HuH-7.5 (cell line): ENCODE measurements at regions not wholly inside any gene's neighbourhood (a gene's known extent, or its start where the extent isn't known, plus 50 kb on each side); places are given as distances from the start of the nearest gene placed in this dataset.

Experiments
- DNase-seq: peaks from one replicate; pipeline ENCODE4 v3.0.0; 2011; ENCODE audit warnings: low spot score

DNA sequence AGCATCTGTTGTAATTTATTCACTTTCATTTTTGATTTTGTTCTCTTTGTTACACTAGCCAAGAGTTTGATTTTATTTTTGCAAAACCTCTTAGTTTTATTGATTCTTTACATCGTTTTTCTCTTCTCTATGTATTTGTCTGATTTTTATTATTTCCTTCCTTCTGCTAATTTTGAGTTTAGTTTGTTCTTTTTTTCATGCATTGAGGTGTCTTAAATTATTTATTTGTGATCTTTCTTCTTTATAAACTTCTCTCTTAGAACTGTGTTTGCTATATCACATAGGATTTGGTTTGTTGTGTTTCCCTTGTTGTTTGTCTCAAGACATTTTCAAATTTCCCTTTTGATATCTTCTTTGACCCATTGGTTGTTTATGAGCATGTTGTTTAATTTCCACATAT lies 51.7 kb upstream of the NFKBIA start:
- DNase-seq: no peak

DNA sequence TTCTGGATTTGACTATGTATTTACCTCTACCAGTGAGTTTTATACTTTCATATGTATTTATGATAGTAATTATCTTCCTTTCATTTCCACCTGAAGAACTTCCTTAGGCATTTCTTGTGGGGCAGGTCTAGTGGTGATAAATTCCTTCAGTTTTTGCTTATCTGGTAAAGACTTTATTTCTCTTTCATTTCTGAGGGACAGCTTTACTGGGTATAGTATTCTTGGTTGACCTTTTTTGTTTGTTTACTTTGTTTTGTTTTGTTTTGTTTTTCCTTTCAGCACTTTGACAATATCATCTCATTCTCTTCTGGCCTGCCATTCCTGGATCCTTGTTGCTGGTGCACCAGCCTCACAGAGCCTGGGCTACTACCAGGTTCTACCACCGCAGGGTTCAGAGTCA lies 53.9 kb upstream of the NFKBIA start:
- DNase-seq: no peak

- DNase-seq: no peak
Observed at GRCh38 chr14:35459776-35460175, 55.2 kb upstream of the NFKBIA start.

GRCh38 chr14:35470755-35471154 lies 63.2 kb upstream of the INSM2 start:
- no peak for DNase-seq

DNA sequence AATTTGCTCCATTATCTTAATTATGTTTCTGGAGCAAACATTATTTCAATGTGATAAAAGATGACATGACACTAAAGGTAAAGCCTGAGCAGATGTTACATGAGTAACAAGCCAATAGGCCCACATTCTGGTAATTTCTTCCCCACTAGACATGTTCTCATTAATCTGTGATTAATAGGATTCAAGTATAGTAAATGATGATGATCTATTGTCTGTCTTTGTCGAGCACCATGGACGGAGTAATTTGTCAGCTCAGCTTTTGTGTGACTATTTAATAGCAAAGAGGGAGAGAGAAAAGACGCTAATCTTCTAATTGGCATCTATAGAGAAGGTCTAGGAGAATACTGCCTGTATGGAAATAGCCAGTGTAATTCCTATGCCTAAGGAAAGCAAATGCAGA lies 62.2 kb upstream of the INSM2 start:
- no peak for DNase-seq

DNA sequence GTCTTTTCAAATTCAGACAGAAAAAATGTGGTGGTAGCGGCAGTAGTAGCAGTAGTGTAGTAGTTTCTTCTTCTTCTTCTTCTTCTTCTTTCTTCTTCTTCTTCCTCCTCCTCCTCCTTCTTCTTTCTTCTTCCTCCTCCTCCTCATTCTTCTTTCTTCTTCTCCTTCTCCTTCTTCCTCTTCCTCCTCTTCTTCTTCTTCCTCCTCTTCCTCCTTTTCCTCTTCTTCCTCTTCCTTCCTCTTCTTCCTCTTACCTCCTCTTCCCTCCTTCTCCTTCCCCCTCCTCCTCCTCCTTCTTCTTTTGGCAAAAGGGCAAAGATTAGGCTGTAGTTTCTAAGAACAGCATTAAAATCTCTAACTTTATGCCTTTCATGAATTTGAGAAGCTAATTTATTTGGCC lies 59.6 kb upstream of the INSM2 start:
- no peak for DNase-seq

GRCh38 chr14:35480119-35480769 lies 53.7 kb upstream of the INSM2 start:
- DNase-seq: no peak

DNA sequence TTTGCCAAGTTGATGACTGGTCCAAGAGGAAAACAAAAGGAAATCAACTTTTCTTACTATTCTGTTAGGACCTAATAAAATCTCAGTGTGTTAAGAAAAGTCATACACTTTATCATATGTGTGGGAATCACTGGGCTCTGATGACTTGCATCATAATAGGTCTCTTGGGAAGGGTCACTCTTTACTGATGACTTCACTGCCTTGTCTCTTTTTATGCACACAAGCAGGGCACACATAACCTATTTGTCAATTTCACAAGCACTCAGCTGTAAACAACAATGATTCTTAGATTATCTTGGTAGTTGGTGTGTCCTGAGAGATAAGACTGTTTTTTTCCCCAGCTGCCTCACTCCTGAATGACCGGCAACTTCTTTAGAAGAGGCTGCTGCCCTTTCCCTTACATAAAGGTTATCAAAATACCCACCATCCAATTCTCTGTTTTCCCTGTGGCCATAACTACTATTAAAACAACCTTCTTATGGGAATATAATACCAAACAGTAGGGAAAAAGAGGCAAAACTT lies 50.9 kb upstream of the INSM2 start:
- peak; percentile 10 for DNase-seq
